ENCODE measurements at regions not wholly inside any gene's neighbourhood (a gene's known extent, or its start where the extent isn't known, plus 50 kb on each side); places are given as distances from the start of the nearest gene placed in this dataset.
"Not testable (repeated sequence)": the region's sequence is repeated elsewhere in the genome, so short reads cannot be mapped to it uniquely, and the experiment has no call there.

- not testable (repeated sequence) for H3K4me1 ChIP-seq (ENCODE audit: insufficient read depth, low read length); H3K27me3 ChIP-seq (ENCODE audit: insufficient read depth, low read length); H3K4me3 ChIP-seq (ENCODE audit: low read length); H3K9me3 ChIP-seq (ENCODE audit: insufficient read depth, low read depth, low read length); H3K36me3 ChIP-seq (ENCODE audit: insufficient read depth, low read depth, low read length); H3K9ac ChIP-seq (ENCODE audit: low read depth, low read length); H3K27ac ChIP-seq (ENCODE audit: low read length)
Observed at GRCh38 chr7:9163691-9164090, 730.3 kb downstream of the NXPH1 start.

GRCh38 chr7:9175871-9176270, 742.5 kb downstream of the NXPH1 start:
- Histone ChIP-seq H3K9ac (ENCODE audit: low read depth, low read length) (no peak overlapping the region), H3K4me1 (ENCODE audit: insufficient read depth, low read length) (peaks cover 7% of the 10 kb centered on the region; the same call in 1 of the 2 replicates), H3K27me3 (ENCODE audit: insufficient read depth, low read length) (no peaks in the 10 kb centered on the region), H3K4me3 (ENCODE audit: low read length) (no peak overlapping the region), H3K9me3 (ENCODE audit: insufficient read depth, low read depth, low read length) (no peaks in the 10 kb centered on the region), H3K27ac (ENCODE audit: low read length) (no peak overlapping the region), H3K36me3 (ENCODE audit: insufficient read depth, low read depth, low read length) (no peaks in the 10 kb centered on the region)

GRCh38 chr7:9181356-9181755, 747.9 kb downstream of the NXPH1 start:
- H3K9ac ChIP-seq (ENCODE audit: low read depth, low read length) = no peak overlapping the region
- no peak overlapping the region for H3K4me3 ChIP-seq (ENCODE audit: low read length)
- H3K4me1 ChIP-seq (ENCODE audit: insufficient read depth, low read length) = no peaks in the 10 kb centered on the region
- no peaks in the 10 kb centered on the region for H3K27me3 ChIP-seq (ENCODE audit: insufficient read depth, low read length)
- H3K27ac ChIP-seq (ENCODE audit: low read length) = no peak overlapping the region
- H3K36me3 ChIP-seq (ENCODE audit: insufficient read depth, low read depth, low read length) = no peaks in the 10 kb centered on the region
- H3K9me3 ChIP-seq (ENCODE audit: insufficient read depth, low read depth, low read length) = no peaks in the 10 kb centered on the region

- Histone ChIP-seq H3K9ac (ENCODE audit: low read depth, low read length) (no peak overlapping the region), H3K36me3 (ENCODE audit: insufficient read depth, low read depth, low read length) (no peaks in the 10 kb centered on the region), H3K27me3 (ENCODE audit: insufficient read depth, low read length) (no peaks in the 10 kb centered on the region), H3K4me1 (ENCODE audit: insufficient read depth, low read length) (no peaks in the 10 kb centered on the region), H3K27ac (ENCODE audit: low read length) (no peak overlapping the region), H3K9me3 (ENCODE audit: insufficient read depth, low read depth, low read length) (no peaks in the 10 kb centered on the region), H3K4me3 (ENCODE audit: low read length) (no peak overlapping the region)
Observed at GRCh38 chr7:9186730-9187129, 753.3 kb downstream of the NXPH1 start.

- Histone ChIP-seq H3K9ac (ENCODE audit: low read depth, low read length) (no peak overlapping the region), H3K9me3 (ENCODE audit: insufficient read depth, low read depth, low read length) (no peaks in the 10 kb centered on the region), H3K36me3 (ENCODE audit: insufficient read depth, low read depth, low read length) (no peaks in the 10 kb centered on the region), H3K27me3 (ENCODE audit: insufficient read depth, low read length) (no peaks in the 10 kb centered on the region), H3K4me1 (ENCODE audit: insufficient read depth, low read length) (no peaks in the 10 kb centered on the region), H3K27ac (ENCODE audit: low read length) (no peak overlapping the region), H3K4me3 (ENCODE audit: low read length) (no peak overlapping the region)
Observed at GRCh38 chr7:9189703-9190102, 756.3 kb downstream of the NXPH1 start.

- Histone ChIP-seq H3K9ac (ENCODE audit: low read depth, low read length) (no peak overlapping the region), H3K9me3 (ENCODE audit: insufficient read depth, low read depth, low read length) (no peaks in the 10 kb centered on the region), H3K27me3 (ENCODE audit: insufficient read depth, low read length) (no peaks in the 10 kb centered on the region), H3K4me3 (ENCODE audit: low read length) (no peak overlapping the region), H3K27ac (ENCODE audit: low read length) (no peak overlapping the region), H3K36me3 (ENCODE audit: insufficient read depth, low read depth, low read length) (no peaks in the 10 kb centered on the region), H3K4me1 (ENCODE audit: insufficient read depth, low read length) (no peaks in the 10 kb centered on the region)
Observed at GRCh38 chr7:9192969-9193368, 759.6 kb downstream of the NXPH1 start.

GRCh38 chr7:9200626-9201025, 767.2 kb downstream of the NXPH1 start:
- H3K9ac ChIP-seq (ENCODE audit: low read depth, low read length) = no peak overlapping the region
- H3K9me3 ChIP-seq (ENCODE audit: insufficient read depth, low read depth, low read length) = no peaks in the 10 kb centered on the region
- no peak overlapping the region for H3K4me3 ChIP-seq (ENCODE audit: low read length)
- no peak overlapping the region for H3K27ac ChIP-seq (ENCODE audit: low read length)
- H3K36me3 ChIP-seq (ENCODE audit: insufficient read depth, low read depth, low read length) = no peaks in the 10 kb centered on the region
- H3K4me1 ChIP-seq (ENCODE audit: insufficient read depth, low read length) = peaks cover 7% of the 10 kb centered on the region
- H3K27me3 ChIP-seq (ENCODE audit: insufficient read depth, low read length) = no peaks in the 10 kb centered on the region

- Histone ChIP-seq H3K27ac (ENCODE audit: low read length) (no peak overlapping the region), H3K9ac (ENCODE audit: low read depth, low read length) (no peak overlapping the region), H3K4me1 (ENCODE audit: insufficient read depth, low read length) (peaks cover 7% of the 10 kb centered on the region), H3K4me3 (ENCODE audit: low read length) (peak overlapping the region; percentile 36; the same call in 1 of the 2 replicates), H3K27me3 (ENCODE audit: insufficient read depth, low read length) (no peaks in the 10 kb centered on the region), H3K9me3 (ENCODE audit: insufficient read depth, low read depth, low read length) (no peaks in the 10 kb centered on the region), H3K36me3 (ENCODE audit: insufficient read depth, low read depth, low read length) (no peaks in the 10 kb centered on the region)
Observed at GRCh38 chr7:9201928-9202327, 768.5 kb downstream of the NXPH1 start.

GRCh38 chr7:9204571-9204970, 771.2 kb downstream of the NXPH1 start:
- H3K9me3 ChIP-seq (ENCODE audit: insufficient read depth, low read depth, low read length) = no peaks in the 10 kb centered on the region
- H3K27ac ChIP-seq (ENCODE audit: low read length) = no peak overlapping the region
- H3K9ac ChIP-seq (ENCODE audit: low read depth, low read length) = no peak overlapping the region
- peaks cover 7% of the 10 kb centered on the region for H3K4me1 ChIP-seq (ENCODE audit: insufficient read depth, low read length)
- no peaks in the 10 kb centered on the region for H3K27me3 ChIP-seq (ENCODE audit: insufficient read depth, low read length)
- H3K36me3 ChIP-seq (ENCODE audit: insufficient read depth, low read depth, low read length) = no peaks in the 10 kb centered on the region
- no peak overlapping the region for H3K4me3 ChIP-seq (ENCODE audit: low read length)

GRCh38 chr7:9210114-9210513, 776.7 kb downstream of the NXPH1 start:
- Histone ChIP-seq H3K9ac (ENCODE audit: low read depth, low read length) (no peak overlapping the region), H3K36me3 (ENCODE audit: insufficient read depth, low read depth, low read length) (no peaks in the 10 kb centered on the region), H3K4me3 (ENCODE audit: low read length) (no peak overlapping the region), H3K27ac (ENCODE audit: low read length) (no peak overlapping the region), H3K27me3 (ENCODE audit: insufficient read depth, low read length) (no peaks in the 10 kb centered on the region), H3K4me1 (ENCODE audit: insufficient read depth, low read length) (no peaks in the 10 kb centered on the region; the same call in 1 of the 2 replicates), H3K9me3 (ENCODE audit: insufficient read depth, low read depth, low read length) (no peaks in the 10 kb centered on the region)

- Histone ChIP-seq H3K9ac (ENCODE audit: low read depth, low read length) (no peak overlapping the region), H3K9me3 (ENCODE audit: insufficient read depth, low read depth, low read length) (no peaks in the 10 kb centered on the region), H3K27ac (ENCODE audit: low read length) (no peak overlapping the region), H3K4me1 (ENCODE audit: insufficient read depth, low read length) (no peaks in the 10 kb centered on the region), H3K27me3 (ENCODE audit: insufficient read depth, low read length) (no peaks in the 10 kb centered on the region), H3K36me3 (ENCODE audit: insufficient read depth, low read depth, low read length) (no peaks in the 10 kb centered on the region), H3K4me3 (ENCODE audit: low read length) (no peak overlapping the region)
Observed at GRCh38 chr7:9217204-9217603, 783.8 kb downstream of the NXPH1 start.

- Histone ChIP-seq H3K4me3 (ENCODE audit: low read length) (no peak overlapping the region), H3K27ac (ENCODE audit: low read length) (no peak overlapping the region), H3K4me1 (ENCODE audit: insufficient read depth, low read length) (no peaks in the 10 kb centered on the region), H3K36me3 (ENCODE audit: insufficient read depth, low read depth, low read length) (no peaks in the 10 kb centered on the region), H3K9me3 (ENCODE audit: insufficient read depth, low read depth, low read length) (no peaks in the 10 kb centered on the region), H3K27me3 (ENCODE audit: insufficient read depth, low read length) (no peaks in the 10 kb centered on the region), H3K9ac (ENCODE audit: low read depth, low read length) (no peak overlapping the region)
Observed at GRCh38 chr7:9226500-9226899, 793.1 kb downstream of the NXPH1 start.

- H3K9ac ChIP-seq (ENCODE audit: low read depth, low read length) = no peak overlapping the region
- no peaks in the 10 kb centered on the region for H3K36me3 ChIP-seq (ENCODE audit: insufficient read depth, low read depth, low read length)
- no peaks in the 10 kb centered on the region for H3K9me3 ChIP-seq (ENCODE audit: insufficient read depth, low read depth, low read length)
- H3K4me3 ChIP-seq (ENCODE audit: low read length) = no peak overlapping the region
- no peak overlapping the region for H3K27ac ChIP-seq (ENCODE audit: low read length)
- H3K4me1 ChIP-seq (ENCODE audit: insufficient read depth, low read length) = no peaks in the 10 kb centered on the region
- no peaks in the 10 kb centered on the region for H3K27me3 ChIP-seq (ENCODE audit: insufficient read depth, low read length)
Observed at GRCh38 chr7:9231630-9232121, 798.3 kb downstream of the NXPH1 start.

All from iPS-20b (cell line).